ENCODE measurements at regions not wholly inside any gene's neighbourhood (a gene's known extent, or its start where the extent isn't known, plus 50 kb on each side); places are given as distances from the start of the nearest gene placed in this dataset.

- TF ChIP-seq, protein P1, sequence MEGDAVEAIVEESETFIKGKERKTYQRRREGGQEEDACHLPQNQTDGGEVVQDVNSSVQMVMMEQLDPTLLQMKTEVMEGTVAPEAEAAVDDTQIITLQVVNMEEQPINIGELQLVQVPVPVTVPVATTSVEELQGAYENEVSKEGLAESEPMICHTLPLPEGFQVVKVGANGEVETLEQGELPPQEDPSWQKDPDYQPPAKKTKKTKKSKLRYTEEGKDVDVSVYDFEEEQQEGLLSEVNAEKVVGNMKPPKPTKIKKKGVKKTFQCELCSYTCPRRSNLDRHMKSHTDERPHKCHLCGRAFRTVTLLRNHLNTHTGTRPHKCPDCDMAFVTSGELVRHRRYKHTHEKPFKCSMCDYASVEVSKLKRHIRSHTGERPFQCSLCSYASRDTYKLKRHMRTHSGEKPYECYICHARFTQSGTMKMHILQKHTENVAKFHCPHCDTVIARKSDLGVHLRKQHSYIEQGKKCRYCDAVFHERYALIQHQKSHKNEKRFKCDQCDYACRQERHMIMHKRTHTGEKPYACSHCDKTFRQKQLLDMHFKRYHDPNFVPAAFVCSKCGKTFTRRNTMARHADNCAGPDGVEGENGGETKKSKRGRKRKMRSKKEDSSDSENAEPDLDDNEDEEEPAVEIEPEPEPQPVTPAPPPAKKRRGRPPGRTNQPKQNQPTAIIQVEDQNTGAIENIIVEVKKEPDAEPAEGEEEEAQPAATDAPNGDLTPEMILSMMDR (conservative IDR thresholded peaks at IDR 0.05; ENCODE audit: low read depth, low read length), result no peak
- no peak for DNase-seq (ENCODE audit: low read depth)
- H3K4me3 ChIP-seq (ENCODE audit: low read depth, low read length), result no peak overlapping the region
Measured at GRCh38 chr1:244199902-244200301, 148.8 kb downstream of the ZBTB18 start.

DNA sequence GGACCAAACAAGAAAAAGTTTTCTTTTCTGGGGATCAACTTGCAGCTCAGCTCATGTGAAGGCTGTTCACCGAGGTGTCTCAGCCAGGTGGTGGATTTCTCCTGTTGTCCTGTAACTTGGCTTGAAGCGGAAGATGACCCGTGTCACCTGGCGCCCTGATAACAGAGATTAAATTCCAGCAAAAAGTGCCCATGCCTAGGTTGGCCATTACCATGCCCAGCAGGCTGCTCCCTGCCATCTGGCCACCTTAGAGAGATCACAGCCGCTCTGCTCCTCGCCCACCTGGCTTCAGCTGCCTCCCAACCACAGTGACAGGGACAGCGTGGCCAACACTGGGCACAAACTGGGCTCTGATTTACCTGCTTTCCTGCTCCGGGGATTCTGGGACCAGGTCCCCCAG is 149.5 kb downstream of the ZBTB18 start:
- TF ChIP-seq, protein P1 (conservative IDR thresholded peaks at IDR 0.05; ENCODE audit: low read depth, low read length), result no peak
- no peak for DNase-seq (ENCODE audit: low read depth)
- no peak overlapping the region for H3K4me3 ChIP-seq (ENCODE audit: low read depth, low read length)

DNA sequence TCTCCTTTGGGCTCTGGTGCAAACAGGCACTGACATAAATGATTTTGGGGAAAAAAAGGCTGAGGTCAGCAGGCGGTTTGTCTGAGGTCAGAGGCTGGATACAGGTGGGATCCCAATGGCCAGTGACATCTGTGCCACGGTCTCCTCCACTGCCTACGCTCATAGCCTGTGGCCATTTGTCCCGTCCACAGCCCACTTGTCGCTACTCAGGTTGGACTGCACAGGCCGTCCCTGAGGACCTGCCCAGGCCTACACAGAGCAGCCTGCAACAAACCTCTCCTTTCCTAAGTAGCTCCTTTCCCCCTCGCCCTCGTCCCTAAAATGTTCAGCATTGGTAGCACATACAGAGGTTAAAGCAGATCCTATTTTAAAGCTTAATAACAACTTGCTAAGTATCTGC is 150.7 kb downstream of the ZBTB18 start:
- TF ChIP-seq, protein P1 (conservative IDR thresholded peaks at IDR 0.05; ENCODE audit: low read depth, low read length), result no peak

DNA sequence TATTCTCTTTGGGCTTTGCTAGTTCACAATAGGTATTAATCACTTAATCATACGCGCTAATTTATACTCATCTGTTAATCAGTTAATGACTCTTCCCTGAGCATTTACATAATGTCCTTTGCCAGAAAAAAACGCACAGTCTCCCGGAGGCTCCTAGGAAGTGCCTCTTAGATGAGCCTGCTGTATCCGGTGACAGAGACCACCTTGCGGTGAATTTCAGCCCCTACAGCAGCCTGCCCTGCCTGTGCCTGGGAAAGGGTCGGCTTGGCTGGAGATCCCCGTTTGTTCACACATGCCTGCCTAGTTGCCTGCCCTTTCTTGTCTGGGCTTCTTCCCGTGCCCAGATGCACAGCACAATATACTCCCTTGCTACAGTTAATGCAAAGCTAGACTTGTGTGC is 152.9 kb downstream of the ZBTB18 start:
- H3K4me3 ChIP-seq (ENCODE audit: low read depth, low read length), result no peak overlapping the region
- TF ChIP-seq, protein P1 (conservative IDR thresholded peaks at IDR 0.05; ENCODE audit: low read depth, low read length), result no peak
- DNase-seq (ENCODE audit: low read depth), result no peak

More for the DNA sequence above, 150.7 kb downstream of the ZBTB18 start:
- H3K4me3 ChIP-seq (ENCODE audit: low read depth, low read length), result no peak overlapping the region
- no peak for DNase-seq (ENCODE audit: low read depth)

- DNase-seq (ENCODE audit: low read depth), result no peak
- no peak overlapping the region for H3K4me3 ChIP-seq (ENCODE audit: low read depth, low read length)
- TF ChIP-seq, protein P1 (conservative IDR thresholded peaks at IDR 0.05; ENCODE audit: low read depth, low read length), result no peak
Measured at GRCh38 chr1:244205171-244205570, 154.1 kb downstream of the ZBTB18 start.

- no peak for DNase-seq (ENCODE audit: low read depth)
- H3K4me3 ChIP-seq (ENCODE audit: low read depth, low read length), result no peak overlapping the region
- TF ChIP-seq, protein P1 (conservative IDR thresholded peaks at IDR 0.05; ENCODE audit: low read depth, low read length), result no peak
Measured at GRCh38 chr1:244205906-244206305, 154.8 kb downstream of the ZBTB18 start.

DNA sequence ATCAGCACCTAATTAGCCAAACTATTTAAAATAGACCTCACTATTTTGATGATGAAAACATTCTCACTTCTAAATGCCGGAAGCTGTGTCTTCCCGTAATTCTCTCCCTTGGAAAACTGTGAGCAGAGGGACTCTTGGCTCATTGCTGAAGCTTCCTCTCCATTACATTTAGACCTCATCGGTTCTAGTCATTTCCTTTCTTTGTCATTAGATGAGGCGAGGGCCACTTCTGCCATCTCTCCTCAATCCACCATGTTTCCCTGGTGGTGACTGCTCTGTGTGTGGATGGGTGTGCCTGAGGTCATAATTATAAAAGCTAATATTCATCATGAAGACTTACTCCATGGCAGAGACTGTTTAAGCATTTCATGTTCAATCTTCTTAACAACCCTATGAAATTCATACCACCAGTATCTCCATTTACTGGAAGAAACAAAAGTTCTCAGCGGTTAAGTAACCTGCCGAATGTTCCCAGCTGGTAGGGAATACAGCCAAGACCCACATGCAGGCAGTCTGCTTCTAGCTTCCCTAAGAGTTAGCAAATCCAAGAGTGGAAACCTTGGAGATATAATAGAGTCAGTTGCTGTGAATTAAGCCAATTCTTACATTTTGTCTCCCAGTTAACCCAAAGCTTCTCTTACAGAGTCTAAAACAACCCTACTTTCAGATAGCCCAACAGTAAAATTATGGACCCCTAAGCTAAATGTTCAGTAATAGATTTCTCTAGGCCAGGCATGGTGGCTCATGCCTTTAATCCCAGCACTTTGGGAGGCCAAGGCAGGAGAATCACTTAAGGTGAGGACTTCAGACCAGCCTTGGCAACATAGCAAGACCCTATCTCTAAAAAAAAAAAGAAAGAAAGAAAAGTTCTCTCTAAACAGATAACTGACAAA is 156.2 kb downstream of the ZBTB18 start:
- H3K4me3 ChIP-seq (ENCODE audit: low read depth, low read length), result no peak overlapping the region
- TF ChIP-seq, protein P1 (conservative IDR thresholded peaks at IDR 0.05; ENCODE audit: low read depth, low read length), result no peak
- DNase-seq (ENCODE audit: low read depth), result no peak
